Fibroblast of lung (primary cell): ENCODE measurements at regions not wholly inside any gene's neighbourhood (a gene's known extent, or its start where the extent isn't known, plus 50 kb on each side); places are given as distances from the start of the nearest gene placed in this dataset.

Experiments
- CTCF ChIP-seq, 2 donors: IDR thresholded peaks in 1 of 2; conservative IDR thresholded peaks in 1 of 2; 1 replicate in 1 of 2; 2 replicates in 1 of 2; pipeline ENCODE4 v1.5.1; 2011 to 2012; ENCODE audit warnings: low read length in 2 of 2, control low read depth in 1 of 2, inconsistent platforms in 1 of 2, low read depth in 1 of 2, mild to moderate bottlenecking in 1 of 2
- EZH2 ChIP-seq: IDR thresholded peaks from 2 replicates; pipeline ENCODE4 v1.5.1; 2012; ENCODE audit warnings: low read length, control low read depth, mild to moderate bottlenecking; ENCODE audit errors: missing control alignments

- TF ChIP-seq CTCF (conservative IDR thresholded peaks at IDR 0.05 in 1 of 2, IDR thresholded peaks at IDR 0.05 in 1 of 2; ENCODE audit: low read depth in 1 of 2, low read length in 2 of 2) = no peak
- TF ChIP-seq EZH2 = no peak
Measured at GRCh38 chr11:119916568-119916967, 187.6 kb upstream of the NECTIN1 start.
